ENCODE measurements at regions not wholly inside any gene's neighbourhood (a gene's known extent, or its start where the extent isn't known, plus 50 kb on each side); places are given as distances from the start of the nearest gene placed in this dataset.

DNA sequence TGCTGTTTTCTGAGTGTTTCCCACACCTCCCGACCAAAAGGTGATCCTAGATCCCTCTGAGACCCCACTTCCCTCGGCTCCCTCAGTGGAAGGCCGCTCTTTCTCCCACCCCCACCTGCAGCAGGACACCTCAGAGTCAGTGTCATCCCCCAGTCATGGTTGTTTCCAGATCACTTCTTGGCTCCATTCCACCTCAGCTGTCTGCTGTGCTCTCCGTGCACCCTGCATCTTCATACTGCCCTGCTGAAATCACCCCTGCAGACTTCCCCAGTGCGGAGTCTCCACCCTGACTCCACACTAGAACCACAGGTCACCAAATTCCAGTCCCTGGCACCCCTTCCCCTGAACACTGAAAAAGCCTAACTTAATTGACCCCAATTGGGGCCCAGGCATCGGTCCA is 255.1 kb upstream of the CDYL start:
- TF ChIP-seq, protein P1, sequence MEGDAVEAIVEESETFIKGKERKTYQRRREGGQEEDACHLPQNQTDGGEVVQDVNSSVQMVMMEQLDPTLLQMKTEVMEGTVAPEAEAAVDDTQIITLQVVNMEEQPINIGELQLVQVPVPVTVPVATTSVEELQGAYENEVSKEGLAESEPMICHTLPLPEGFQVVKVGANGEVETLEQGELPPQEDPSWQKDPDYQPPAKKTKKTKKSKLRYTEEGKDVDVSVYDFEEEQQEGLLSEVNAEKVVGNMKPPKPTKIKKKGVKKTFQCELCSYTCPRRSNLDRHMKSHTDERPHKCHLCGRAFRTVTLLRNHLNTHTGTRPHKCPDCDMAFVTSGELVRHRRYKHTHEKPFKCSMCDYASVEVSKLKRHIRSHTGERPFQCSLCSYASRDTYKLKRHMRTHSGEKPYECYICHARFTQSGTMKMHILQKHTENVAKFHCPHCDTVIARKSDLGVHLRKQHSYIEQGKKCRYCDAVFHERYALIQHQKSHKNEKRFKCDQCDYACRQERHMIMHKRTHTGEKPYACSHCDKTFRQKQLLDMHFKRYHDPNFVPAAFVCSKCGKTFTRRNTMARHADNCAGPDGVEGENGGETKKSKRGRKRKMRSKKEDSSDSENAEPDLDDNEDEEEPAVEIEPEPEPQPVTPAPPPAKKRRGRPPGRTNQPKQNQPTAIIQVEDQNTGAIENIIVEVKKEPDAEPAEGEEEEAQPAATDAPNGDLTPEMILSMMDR (IDR thresholded peaks at IDR 0.05; ENCODE audit: unreplicated experiment), result no peak
- H3K9me3 Mint-ChIP-seq (ENCODE audit: unreplicated experiment), result no peaks in the 10 kb centered on the region
- DNase-seq (ENCODE audit: low spot score), result no peak
- H3K27me3 Mint-ChIP-seq (ENCODE audit: unreplicated experiment), result peaks cover 2% of the 10 kb centered on the region
- H3K4me1 Mint-ChIP-seq (ENCODE audit: unreplicated experiment), result peaks cover 3% of the 10 kb centered on the region
- no peak overlapping the region for H3K27ac Mint-ChIP-seq (ENCODE audit: unreplicated experiment)
- no peaks in the 10 kb centered on the region for H3K36me3 Mint-ChIP-seq (ENCODE audit: low read depth, unreplicated experiment)
- H3K4me3 Mint-ChIP-seq (ENCODE audit: unreplicated experiment), result no peak overlapping the region

DNA sequence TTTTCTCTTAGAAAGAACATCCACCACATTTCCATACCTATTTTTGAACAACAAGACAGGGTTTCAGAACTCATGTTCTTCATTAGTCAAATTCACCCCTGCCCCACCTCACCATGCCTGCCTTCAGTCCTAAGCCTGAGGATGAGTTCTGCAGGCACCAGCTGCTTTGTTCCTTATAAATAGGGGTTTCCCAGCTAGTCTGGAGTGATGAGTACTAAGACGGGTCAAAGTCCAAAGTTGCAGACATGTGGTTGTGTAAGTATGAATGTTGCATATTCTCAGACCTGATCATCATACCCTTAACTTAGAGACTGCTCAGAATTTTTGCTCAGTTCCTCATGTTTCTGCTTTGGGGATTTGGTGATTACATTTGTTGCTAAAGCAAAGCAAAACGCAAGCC is 257.7 kb upstream of the CDYL start:
- peaks cover 11% of the 10 kb centered on the region for H3K4me1 Mint-ChIP-seq (ENCODE audit: unreplicated experiment)
- H3K27me3 Mint-ChIP-seq (ENCODE audit: unreplicated experiment), result peaks cover 2% of the 10 kb centered on the region
- DNase-seq (ENCODE audit: low spot score), result no peak
- no peaks in the 10 kb centered on the region for H3K36me3 Mint-ChIP-seq (ENCODE audit: low read depth, unreplicated experiment)
- no peak overlapping the region for H3K27ac Mint-ChIP-seq (ENCODE audit: unreplicated experiment)
- H3K4me3 Mint-ChIP-seq (ENCODE audit: unreplicated experiment), result no peak overlapping the region
- TF ChIP-seq, protein P1 (IDR thresholded peaks at IDR 0.05; ENCODE audit: unreplicated experiment), result no peak
- H3K9me3 Mint-ChIP-seq (ENCODE audit: unreplicated experiment), result no peaks in the 10 kb centered on the region

DNA sequence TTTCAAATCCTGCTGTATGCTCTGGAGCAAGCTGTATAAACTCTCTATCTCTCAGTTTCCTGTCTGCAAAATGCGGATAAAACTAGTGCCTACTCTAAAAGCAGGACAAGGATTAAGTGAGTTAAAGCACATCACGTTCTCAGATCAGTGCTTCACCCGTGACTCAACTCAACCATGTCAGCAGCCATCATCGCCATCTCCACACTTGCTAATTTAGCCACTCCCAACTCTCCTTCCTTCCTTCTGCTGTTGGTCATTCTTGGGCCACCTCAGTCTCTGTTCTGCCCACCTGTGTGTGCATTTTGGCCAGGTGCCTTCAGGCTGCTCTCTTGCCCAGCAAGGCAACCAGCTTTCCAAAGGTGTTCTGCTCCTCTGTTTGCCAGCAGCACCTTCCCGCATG is 260.0 kb upstream of the CDYL start:
- Mint-ChIP-seq H3K4me3 (ENCODE audit: unreplicated experiment) (no peak overlapping the region), H3K27me3 (ENCODE audit: unreplicated experiment) (peaks cover 3% of the 10 kb centered on the region), H3K4me1 (ENCODE audit: unreplicated experiment) (peaks cover 12% of the 10 kb centered on the region), H3K36me3 (ENCODE audit: low read depth, unreplicated experiment) (no peaks in the 10 kb centered on the region), H3K9me3 (ENCODE audit: unreplicated experiment) (no peaks in the 10 kb centered on the region), H3K27ac (ENCODE audit: unreplicated experiment) (no peak overlapping the region)
- DNase-seq (ENCODE audit: low spot score), result no peak
- TF ChIP-seq, protein P1 (IDR thresholded peaks at IDR 0.05; ENCODE audit: unreplicated experiment), result no peak

DNA sequence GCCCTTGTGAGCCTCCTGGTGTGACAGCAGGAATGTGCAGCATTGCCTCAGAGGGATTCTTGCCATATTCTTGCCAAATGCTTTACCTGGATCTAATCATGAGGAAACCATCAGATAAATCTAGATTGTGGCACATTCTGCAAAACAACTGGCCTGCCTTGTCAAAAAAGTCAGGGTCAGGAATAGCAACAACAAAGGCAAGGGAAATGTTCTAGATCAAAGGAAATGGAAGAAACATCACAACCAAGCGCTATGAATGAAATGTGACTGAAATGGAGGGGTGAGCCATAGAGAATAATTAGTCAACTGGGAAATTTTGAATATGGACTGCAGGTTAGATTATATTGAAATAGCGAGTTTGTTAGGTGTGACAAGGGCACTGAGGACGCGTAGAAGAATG is 262.6 kb upstream of the CDYL start:
- no peak for DNase-seq (ENCODE audit: low spot score)
- H3K27me3 Mint-ChIP-seq (ENCODE audit: unreplicated experiment), result peaks cover 3% of the 10 kb centered on the region
- peaks cover 12% of the 10 kb centered on the region for H3K4me1 Mint-ChIP-seq (ENCODE audit: unreplicated experiment)
- no peaks in the 10 kb centered on the region for H3K36me3 Mint-ChIP-seq (ENCODE audit: low read depth, unreplicated experiment)
- H3K4me3 Mint-ChIP-seq (ENCODE audit: unreplicated experiment), result no peak overlapping the region
- H3K27ac Mint-ChIP-seq (ENCODE audit: unreplicated experiment), result no peak overlapping the region
- TF ChIP-seq, protein P1 (IDR thresholded peaks at IDR 0.05; ENCODE audit: unreplicated experiment), result no peak
- no peaks in the 10 kb centered on the region for H3K9me3 Mint-ChIP-seq (ENCODE audit: unreplicated experiment)

DNA sequence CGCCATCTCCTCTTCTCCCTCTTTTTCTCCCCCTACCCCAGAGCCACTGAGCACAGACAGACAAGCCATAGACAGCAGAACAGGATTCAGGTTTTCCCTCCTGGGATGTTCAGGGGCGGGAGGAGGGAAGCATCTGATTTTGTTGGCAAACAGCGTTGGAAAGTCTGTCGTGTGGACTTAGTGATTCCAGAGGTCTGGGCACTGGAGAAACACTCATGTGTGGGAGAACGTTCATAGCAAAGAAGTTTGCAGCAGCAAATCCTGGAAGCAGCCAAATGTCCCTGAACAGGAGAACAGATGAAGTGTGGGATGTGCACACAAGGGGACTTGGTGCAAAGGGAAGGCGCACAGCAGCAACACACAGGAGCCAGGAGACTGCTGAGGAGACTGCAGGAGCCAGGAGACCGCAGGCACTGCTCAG is 264.1 kb upstream of the CDYL start:
- peaks cover 3% of the 10 kb centered on the region for H3K27me3 Mint-ChIP-seq (ENCODE audit: unreplicated experiment)
- DNase-seq (ENCODE audit: low spot score), result no peak
- H3K36me3 Mint-ChIP-seq (ENCODE audit: low read depth, unreplicated experiment), result no peaks in the 10 kb centered on the region
- H3K9me3 Mint-ChIP-seq (ENCODE audit: unreplicated experiment), result no peaks in the 10 kb centered on the region
- peaks cover 12% of the 10 kb centered on the region for H3K4me1 Mint-ChIP-seq (ENCODE audit: unreplicated experiment)
- no peak overlapping the region for H3K4me3 Mint-ChIP-seq (ENCODE audit: unreplicated experiment)
- TF ChIP-seq, protein P1 (IDR thresholded peaks at IDR 0.05; ENCODE audit: unreplicated experiment), result no peak
- no peak overlapping the region for H3K27ac Mint-ChIP-seq (ENCODE audit: unreplicated experiment)

All from endothelial cell (in vitro differentiated cells).